Heart left ventricle (tissue), 16 donors: ENCODE measurements at regions not wholly inside any gene's neighbourhood (a gene's known extent, or its start where the extent isn't known, plus 50 kb on each side); places are given as distances from the start of the nearest gene placed in this dataset.

Experiments
- ATAC-seq, 4 donors: fragments of 200-7000 bp; cut with Tn5 transposase; one replicate each; pipeline ENCODE4 v1.9.1; 2020 to 2022; ENCODE audit warnings: moderate library complexity in 4 of 4, mild to moderate bottlenecking in 3 of 4, moderate number of reproducible peaks in 1 of 4
- DNase-seq, 5 donors: peaks; one replicate each; pipeline ENCODE4 v3.0.0-alpha.2; 2020
- H3K27ac ChIP-seq, 12 donors: fragments of 200-600 bp; sonication (generic) in 4 of 12; one replicate each; pipeline versions ENCODE4 v1.5.0 to v1.8.0; 2016 to 2022; ENCODE audit warnings: mild to moderate bottlenecking in 2 of 12
- H3K27me3 ChIP-seq, 9 donors: fragments of 200-600 bp; sonication (generic) in 2 of 9; one replicate each; pipeline versions ENCODE4 v1.5.1 to v1.8.0; 2016 to 2022; ENCODE audit warnings: mild to moderate bottlenecking in 3 of 9
- H3K36me3 ChIP-seq, 9 donors: fragments of 200-600 bp; sonication (generic) in 2 of 9; one replicate each; pipeline versions ENCODE4 v1.5.0 to v1.8.0; 2018 to 2022; ENCODE audit warnings: mild to moderate bottlenecking in 2 of 9
- H3K4me1 ChIP-seq, 12 donors: fragments of 200-600 bp; sonication (generic) in 4 of 12; one replicate each; pipeline versions ENCODE4 v1.5.0 to v1.8.0; 2016 to 2022; ENCODE audit warnings: mild to moderate bottlenecking in 3 of 12
- H3K4me3 ChIP-seq, 12 donors: fragments of 200-600 bp; sonication (generic) in 4 of 12; one replicate each; pipeline versions ENCODE4 v1.5.0 to v1.8.0; 2017 to 2022; ENCODE audit warnings: mild to moderate bottlenecking in 9 of 12, moderate library complexity in 4 of 12
- H3K9me3 ChIP-seq, 12 donors: fragments of 200-600 bp; sonication (generic) in 4 of 12; one replicate each; pipeline versions ENCODE4 v1.5.0 to v1.8.0; 2016 to 2022; ENCODE audit warnings: mild to moderate bottlenecking in 1 of 12
- CTCF ChIP-seq, 12 donors: fragments of 200-600 bp; sonication (generic) in 4 of 12; IDR thresholded peaks; one replicate each; pipeline versions ENCODE4 v1.5.0 to v1.8.0; 2018 to 2022; ENCODE audit warnings: antibody characterized with exemption in 12 of 12, mild to moderate bottlenecking in 5 of 12
- POLR2A ChIP-seq, 2 donors: fragments of 450-650 bp; IDR thresholded peaks; one replicate each; pipeline ENCODE4 v1.6.1; 2017; ENCODE audit warnings: antibody characterized with exemption in 2 of 2, mild to moderate bottlenecking in 2 of 2, moderate library complexity in 2 of 2
- WGBS, 4 donors: extraction: QIAGEN DNeasy Blood & Tissue Kit in 2 of 4; methylation state at CpG; one replicate each; pipeline versions ENCODE4 v1.1.5 to v1.1.7; 2013 to 2018; 5-methylcytosine and 5-hydroxymethylcytosine counted together
- intact Hi-C, 10 donors: fragments of 100-400 bp; cut with DNase I; formaldehyde crosslinking; loops; one replicate each; pipeline versions ENCODE4 v1.11.1 to v1.14.2; 2022
- donor health status: ischemic (EF 13 %, LVEDD 7.1; RV severe dilation, severe dysfunction).
- donor health status: healthy with polysubstance abuse.
- donor health status: DM: no; HTN: yes; CAD: no.
- donor health status: DM: no; HTN: no; CAD: no.
- donor health status: ischemic (EF 25% LVEDD 6.9; RV normal size, moderate dysfunction).
- donor health status: ischemic (EF 25% LVEDD 5.7; RV mildly dilated, moderate dysfunction).
- donor health status: healthy.
- donor health status: DM: yes; HTN: yes; CAD: no.
- donor health status: ischemic (EF 35%, LVEDD 5.7; RV mildly dilated, moderate dysfunction).
- donor health status: nonischemic (EF 11% LVEDD 7.7; RV severe dilation, severe dysfunction).
- donor health status: DM: yes; HTN: yes; CAD: no.
- donor health status: PGD.
- donor health status: ischemic (EF 29% LVEDD 5.4; RV normal size, mild dysfunction).
- donor health status: nonischemic (EF 23%, LVEDD 6.1; RV moderate dilation, normal function).

GRCh38 chrX:22462959-22463358 is 190.2 kb downstream of the CBLL2 start:
- 76 to 97% (median 86%) methylated on average over 2 of the region's 2 CpGs for WGBS, 4 donors
- intact Hi-C loops: no loop called here
- Histone ChIP-seq H3K27ac (no peak overlapping the region), H3K4me3 (no peak overlapping the region), H3K4me1 (no peaks in the 10 kb centered on the region), H3K36me3 (no peaks in the 10 kb centered on the region), H3K27me3 (no peaks in the 10 kb centered on the region), H3K9me3 (no peaks in the 10 kb centered on the region)
- ATAC-seq (no peak), DNase-seq (no peak)
- TF ChIP-seq POLR2A (IDR thresholded peaks at IDR 0.05) (no peak), CTCF (IDR thresholded peaks at IDR 0.05) (no peak)

- Histone ChIP-seq H3K27me3 (no peaks in the 10 kb centered on the region), H3K9me3 (no peaks in the 10 kb centered on the region), H3K27ac (no peak overlapping the region), H3K4me1 (no peaks in the 10 kb centered on the region), H3K4me3 (no peak overlapping the region), H3K36me3 (no peaks in the 10 kb centered on the region)
- WGBS, 4 donors: 54 to 70% (median 60%) methylated on average over 2 of the region's 2 CpGs
- no peak for ATAC-seq
- no peak for TF ChIP-seq CTCF (IDR thresholded peaks at IDR 0.05)
- TF ChIP-seq POLR2A (IDR thresholded peaks at IDR 0.05): no peak
- no peak for DNase-seq
- intact Hi-C loops: no loop called here
Observed at GRCh38 chrX:22467571-22467970, 194.9 kb downstream of the CBLL2 start.

- no peaks in the 10 kb centered on the region for H3K4me1 ChIP-seq
- H3K36me3 ChIP-seq: no peaks in the 10 kb centered on the region
- 32 to 58% (median 39%) methylated on average over 2 of the region's 2 CpGs for WGBS, 4 donors
- H3K27me3 ChIP-seq: no peaks in the 10 kb centered on the region
- no peak overlapping the region for H3K27ac ChIP-seq
- TF ChIP-seq CTCF (IDR thresholded peaks at IDR 0.05) (no peak), POLR2A (IDR thresholded peaks at IDR 0.05) (no peak)
- DNase-seq (no peak), ATAC-seq (no peak)
- no peak overlapping the region for H3K4me3 ChIP-seq
- peaks cover 0 to 38% (median 5%) of the 10 kb centered on the region in 12 donors for H3K9me3 ChIP-seq
- intact Hi-C loops: no loop called here
Observed at GRCh38 chrX:22481436-22481835, 208.7 kb downstream of the CBLL2 start.

- ATAC-seq: no peak
- 72 to 81% (median 76%) methylated on average over 6 of the region's 6 CpGs for WGBS, 4 donors
- H3K9me3 ChIP-seq: peaks cover 0 to 7% (median 0%) of the 10 kb centered on the region in 12 donors
Observed at GRCh38 chrX:22486296-22486695, 213.6 kb downstream of the CBLL2 start.

More at GRCh38 chrX:22486296-22486695, 213.6 kb downstream of the CBLL2 start:
- intact Hi-C loops: no loop called here
- H3K27me3 ChIP-seq: no peaks in the 10 kb centered on the region
- H3K36me3 ChIP-seq: no peaks in the 10 kb centered on the region
- no peak overlapping the region for H3K27ac ChIP-seq
- TF ChIP-seq POLR2A (IDR thresholded peaks at IDR 0.05) (no peak), CTCF (IDR thresholded peaks at IDR 0.05) (no peak)
- H3K4me1 ChIP-seq: no peaks in the 10 kb centered on the region
- H3K4me3 ChIP-seq: no peak overlapping the region
- no peak for DNase-seq
